Activated CD8-positive, alpha-beta T cell treated with anti-CD3 and anti-CD28 coated beads, Interleukin-2, amount 10 ng/mL, durations not matched to agents 7 days and 5 days (primary cell): ENCODE measurements at regions not wholly inside any gene's neighbourhood (a gene's known extent, or its start where the extent isn't known, plus 50 kb on each side); places are given as distances from the start of the nearest gene placed in this dataset.

ENCODE experiments used
- ATAC-seq: fragments of 150-1000 bp; cut with Tn5 transposase; one replicate; pipeline ENCODE4 v1.10.0; 2021; ENCODE audit warnings: moderate library complexity
- CTCF ChIA-PET: fragments of 350-600 bp; sonication (Branson Sonifier 250); formaldehyde crosslinking; loops from one replicate; lab custom pipeline; 2021; ENCODE audit warnings: antibody characterized with exemption; lab: Charles Lee
- POLR2A ChIA-PET: fragments of 350-600 bp; sonication (Branson Sonifier 250); formaldehyde crosslinking; loops from one replicate; lab custom pipeline; 2021; ENCODE audit warnings: antibody characterized with exemption; lab: Charles Lee
- DNase-seq: peaks from one replicate; pipeline ENCODE4 v3.0.0-alpha.2; 2020
- H3K27ac Mint-ChIP-seq: one replicate; pipeline ENCODE4 v1.8.0; 2021; ENCODE audit warnings: mild to moderate bottlenecking, mixed read lengths
- H3K27me3 Mint-ChIP-seq: one replicate; pipeline ENCODE4 v1.8.0; 2021; ENCODE audit warnings: low read depth, mixed read lengths
- H3K36me3 Mint-ChIP-seq: one replicate; pipeline ENCODE4 v1.8.0; 2021; ENCODE audit warnings: low read depth, mixed read lengths
- H3K4me1 Mint-ChIP-seq: one replicate; pipeline ENCODE4 v1.8.0; 2021; ENCODE audit warnings: low read depth, mixed read lengths
- H3K4me3 Mint-ChIP-seq: one replicate; pipeline ENCODE4 v1.8.0; 2021; ENCODE audit warnings: mild to moderate bottlenecking, mixed read lengths
- H3K9me3 Mint-ChIP-seq: one replicate; pipeline ENCODE4 v1.8.0; 2022; ENCODE audit warnings: mixed read lengths; ENCODE audit not compliant: insufficient read depth

- peaks cover 2% of the 10 kb centered on the region for H3K27me3 Mint-ChIP-seq
- CTCF ChIA-PET, result no interaction called here
- H3K9me3 Mint-ChIP-seq, result no peaks in the 10 kb centered on the region
- H3K4me3 Mint-ChIP-seq, result no peak overlapping the region
- ATAC-seq, result no peak
- no peak overlapping the region for H3K27ac Mint-ChIP-seq
- DNase-seq, result no peak
- no peaks in the 10 kb centered on the region for H3K4me1 Mint-ChIP-seq
- no peaks in the 10 kb centered on the region for H3K36me3 Mint-ChIP-seq
- POLR2A ChIA-PET, result no interaction called here
Measured at GRCh38 chr11:134512061-134512460, 100.0 kb upstream of the B3GAT1 start.

- Mint-ChIP-seq H3K27me3 (peaks cover 2% of the 10 kb centered on the region), H3K4me1 (no peaks in the 10 kb centered on the region), H3K9me3 (no peaks in the 10 kb centered on the region), H3K4me3 (no peak overlapping the region), H3K36me3 (no peaks in the 10 kb centered on the region), H3K27ac (no peak overlapping the region)
- no peak for ATAC-seq
- DNase-seq, result no peak
- ChIA-PET CTCF (no interaction called here), POLR2A (no interaction called here)
Measured at GRCh38 chr11:134511255-134511654, 99.2 kb upstream of the B3GAT1 start.

- no peak for ATAC-seq
- no peak overlapping the region for H3K4me3 Mint-ChIP-seq
Measured at GRCh38 chr11:134510233-134511040, 98.4 kb upstream of the B3GAT1 start.

GRCh38 chr11:134509381-134510232 is 97.6 kb upstream of the B3GAT1 start:
- ChIA-PET CTCF (no interaction called here), POLR2A (no interaction called here)
- DNase-seq (no peak), ATAC-seq (no peak)
- peaks cover 2% of the 10 kb centered on the region for H3K27me3 Mint-ChIP-seq
- H3K4me1 Mint-ChIP-seq, result no peaks in the 10 kb centered on the region
- H3K27ac Mint-ChIP-seq, result no peak overlapping the region
- H3K4me3 Mint-ChIP-seq, result no peak overlapping the region
- no peaks in the 10 kb centered on the region for H3K9me3 Mint-ChIP-seq
- no peaks in the 10 kb centered on the region for H3K36me3 Mint-ChIP-seq

More at GRCh38 chr11:134510233-134511040, 98.4 kb upstream of the B3GAT1 start:
- POLR2A ChIA-PET, result no interaction called here
- H3K36me3 Mint-ChIP-seq, result no peaks in the 10 kb centered on the region
- no peak overlapping the region for H3K27ac Mint-ChIP-seq
- H3K27me3 Mint-ChIP-seq, result peaks cover 2% of the 10 kb centered on the region
- H3K4me1 Mint-ChIP-seq, result no peaks in the 10 kb centered on the region
- DNase-seq, result no peak
- no peaks in the 10 kb centered on the region for H3K9me3 Mint-ChIP-seq
- CTCF ChIA-PET, result no interaction called here

GRCh38 chr11:134508219-134508990 is 96.4 kb upstream of the B3GAT1 start:
- Mint-ChIP-seq H3K9me3 (no peaks in the 10 kb centered on the region), H3K27ac (no peak overlapping the region), H3K27me3 (peaks cover 2% of the 10 kb centered on the region), H3K4me3 (no peak overlapping the region), H3K4me1 (no peaks in the 10 kb centered on the region), H3K36me3 (no peaks in the 10 kb centered on the region)
- DNase-seq (no peak), ATAC-seq (no peak)
- CTCF ChIA-PET, result no interaction called here
- POLR2A ChIA-PET, result no interaction called here

GRCh38 chr11:134506046-134506445 is 94.0 kb upstream of the B3GAT1 start:
- H3K27ac Mint-ChIP-seq, result no peak overlapping the region
- no peaks in the 10 kb centered on the region for H3K36me3 Mint-ChIP-seq
- POLR2A ChIA-PET, result no interaction called here
- CTCF ChIA-PET, result no interaction called here
- H3K27me3 Mint-ChIP-seq, result peaks cover 2% of the 10 kb centered on the region
- no peak overlapping the region for H3K4me3 Mint-ChIP-seq
- no peaks in the 10 kb centered on the region for H3K4me1 Mint-ChIP-seq
- H3K9me3 Mint-ChIP-seq, result no peaks in the 10 kb centered on the region
- no peak for DNase-seq
- ATAC-seq, result no peak

GRCh38 chr11:134505125-134505524 is 93.1 kb upstream of the B3GAT1 start:
- no peak for DNase-seq
- no peak overlapping the region for H3K4me3 Mint-ChIP-seq
- no peak for ATAC-seq
- no peaks in the 10 kb centered on the region for H3K36me3 Mint-ChIP-seq
- no peaks in the 10 kb centered on the region for H3K4me1 Mint-ChIP-seq
- no peaks in the 10 kb centered on the region for H3K9me3 Mint-ChIP-seq
- no peak overlapping the region for H3K27ac Mint-ChIP-seq
- CTCF ChIA-PET, result no interaction called here
- POLR2A ChIA-PET, result no interaction called here
- no peaks in the 10 kb centered on the region for H3K27me3 Mint-ChIP-seq

GRCh38 chr11:134504146-134504905 is 92.3 kb upstream of the B3GAT1 start:
- H3K27me3 Mint-ChIP-seq, result no peaks in the 10 kb centered on the region
- ATAC-seq, result no peak
- no peaks in the 10 kb centered on the region for H3K9me3 Mint-ChIP-seq
- DNase-seq, result no peak
- H3K36me3 Mint-ChIP-seq, result no peaks in the 10 kb centered on the region
- H3K4me1 Mint-ChIP-seq, result no peaks in the 10 kb centered on the region
- POLR2A ChIA-PET, result no interaction called here
- CTCF ChIA-PET, result no interaction called here
- no peak overlapping the region for H3K4me3 Mint-ChIP-seq
- no peak overlapping the region for H3K27ac Mint-ChIP-seq

- ChIA-PET POLR2A (no interaction called here), CTCF (no interaction called here)
- ATAC-seq (no peak), DNase-seq (no peak)
- H3K27me3 Mint-ChIP-seq, result no peaks in the 10 kb centered on the region
- H3K36me3 Mint-ChIP-seq, result no peaks in the 10 kb centered on the region
- no peaks in the 10 kb centered on the region for H3K9me3 Mint-ChIP-seq
- H3K4me3 Mint-ChIP-seq, result no peak overlapping the region
- no peak overlapping the region for H3K27ac Mint-ChIP-seq
- no peaks in the 10 kb centered on the region for H3K4me1 Mint-ChIP-seq
Measured at GRCh38 chr11:134503596-134503995, 91.6 kb upstream of the B3GAT1 start.

GRCh38 chr11:134503100-134503499 is 91.1 kb upstream of the B3GAT1 start:
- no peaks in the 10 kb centered on the region for H3K36me3 Mint-ChIP-seq
- H3K4me3 Mint-ChIP-seq, result no peak overlapping the region
- H3K4me1 Mint-ChIP-seq, result no peaks in the 10 kb centered on the region
- no peak overlapping the region for H3K27ac Mint-ChIP-seq
- ATAC-seq (no peak), DNase-seq (no peak)
- CTCF ChIA-PET, result no interaction called here
- H3K27me3 Mint-ChIP-seq, result no peaks in the 10 kb centered on the region
- POLR2A ChIA-PET, result no interaction called here
- no peaks in the 10 kb centered on the region for H3K9me3 Mint-ChIP-seq

- Mint-ChIP-seq H3K4me3 (no peak overlapping the region), H3K36me3 (no peaks in the 10 kb centered on the region), H3K4me1 (no peaks in the 10 kb centered on the region), H3K27me3 (no peaks in the 10 kb centered on the region), H3K27ac (no peak overlapping the region), H3K9me3 (no peaks in the 10 kb centered on the region)
- ChIA-PET POLR2A (no interaction called here), CTCF (no interaction called here)
- no peak for DNase-seq
- no peak for ATAC-seq
Measured at GRCh38 chr11:134502153-134502550, 90.1 kb upstream of the B3GAT1 start.
